Glutamatergic neuron (in vitro differentiated cells): ENCODE measurements at regions not wholly inside any gene's neighbourhood (a gene's known extent, or its start where the extent isn't known, plus 50 kb on each side); places are given as distances from the start of the nearest gene placed in this dataset.

Source experiments
- DNase-seq: peaks from one replicate; pipeline ENCODE4 v3.0.0; 2022
- H3K27ac Mint-ChIP-seq: one replicate; pipeline ENCODE4 v1.8.0; 2020; ENCODE audit warnings: mild to moderate bottlenecking, mixed read lengths, inconsistent platforms; ENCODE audit not compliant: unreplicated experiment
- H3K27me3 Mint-ChIP-seq: one replicate; pipeline ENCODE4 v1.8.0; 2020; ENCODE audit warnings: mild to moderate bottlenecking, moderate library complexity, mixed read lengths, inconsistent platforms; ENCODE audit not compliant: unreplicated experiment
- H3K36me3 Mint-ChIP-seq: one replicate; pipeline ENCODE4 v1.8.0; 2020; ENCODE audit warnings: mild to moderate bottlenecking, mixed read lengths, inconsistent platforms; ENCODE audit not compliant: unreplicated experiment
- H3K4me1 Mint-ChIP-seq: one replicate; pipeline ENCODE4 v1.8.0; 2020; ENCODE audit warnings: mild to moderate bottlenecking, low read depth, mixed read lengths, inconsistent platforms; ENCODE audit not compliant: unreplicated experiment
- H3K4me3 Mint-ChIP-seq: one replicate; pipeline ENCODE4 v1.8.0; 2020; ENCODE audit warnings: mild to moderate bottlenecking, mixed read lengths, inconsistent platforms; ENCODE audit not compliant: unreplicated experiment
- H3K9me3 Mint-ChIP-seq: one replicate; pipeline ENCODE4 v1.8.0; 2020; ENCODE audit warnings: mild to moderate bottlenecking, moderate library complexity, mixed read lengths, inconsistent platforms; ENCODE audit not compliant: unreplicated experiment
- CTCF ChIP-seq: fragments of 200-600 bp; sonication (generic); IDR thresholded peaks from one replicate; pipeline ENCODE4 v1.5.0; 2021; ENCODE audit not compliant: partially characterized antibody, unreplicated experiment

- H3K4me1 Mint-ChIP-seq: no peaks in the 10 kb centered on the region
- DNase-seq: no peak
- no peaks in the 10 kb centered on the region for H3K27me3 Mint-ChIP-seq
- H3K36me3 Mint-ChIP-seq: peaks cover 4% of the 10 kb centered on the region
- no peak for TF ChIP-seq CTCF
- H3K9me3 Mint-ChIP-seq: no peaks in the 10 kb centered on the region
- H3K4me3 Mint-ChIP-seq: no peak overlapping the region
- no peak overlapping the region for H3K27ac Mint-ChIP-seq
These were observed 173.8 kb upstream of the SMIM30 start for GRCh38 chr7:113292105-113292504.

GRCh38 chr7:113291058-113291457, 172.7 kb upstream of the SMIM30 start:
- H3K27ac Mint-ChIP-seq: no peak overlapping the region
- H3K4me3 Mint-ChIP-seq: no peak overlapping the region
- peaks cover 4% of the 10 kb centered on the region for H3K36me3 Mint-ChIP-seq
- no peak for TF ChIP-seq CTCF
- no peak for DNase-seq
- H3K9me3 Mint-ChIP-seq: no peaks in the 10 kb centered on the region
- H3K27me3 Mint-ChIP-seq: no peaks in the 10 kb centered on the region
- no peaks in the 10 kb centered on the region for H3K4me1 Mint-ChIP-seq

- Mint-ChIP-seq H3K27ac (no peak overlapping the region), H3K36me3 (no peaks in the 10 kb centered on the region), H3K9me3 (no peaks in the 10 kb centered on the region), H3K4me3 (no peak overlapping the region), H3K4me1 (no peaks in the 10 kb centered on the region), H3K27me3 (no peaks in the 10 kb centered on the region)
- TF ChIP-seq CTCF: no peak
- no peak for DNase-seq
These were observed 170.9 kb upstream of the SMIM30 start for GRCh38 chr7:113289140-113289740.

GRCh38 chr7:113285411-113285810, 167.1 kb upstream of the SMIM30 start:
- DNase-seq: no peak
- Mint-ChIP-seq H3K27ac (no peak overlapping the region), H3K36me3 (no peaks in the 10 kb centered on the region), H3K4me3 (no peak overlapping the region), H3K4me1 (no peaks in the 10 kb centered on the region), H3K27me3 (no peaks in the 10 kb centered on the region), H3K9me3 (no peaks in the 10 kb centered on the region)
- TF ChIP-seq CTCF: no peak

- Mint-ChIP-seq H3K36me3 (no peaks in the 10 kb centered on the region), H3K27ac (no peak overlapping the region), H3K4me3 (no peak overlapping the region), H3K27me3 (no peaks in the 10 kb centered on the region), H3K4me1 (no peaks in the 10 kb centered on the region), H3K9me3 (no peaks in the 10 kb centered on the region)
- no peak for DNase-seq
- no peak for TF ChIP-seq CTCF
These were observed 165.5 kb upstream of the SMIM30 start for GRCh38 chr7:113283861-113284260.
